Neural cell (in vitro differentiated cells): ENCODE measurements at regions not wholly inside any gene's neighbourhood (a gene's known extent, or its start where the extent isn't known, plus 50 kb on each side); places are given as distances from the start of the nearest gene placed in this dataset.

Experiments used
- H2AFZ ChIP-seq: fragments of 200-600, 300-800 bp; sonication (generic), shearing (Covaris generic); 2 replicates; pipeline ENCODE4 v1.6.0; 2014; ENCODE audit warnings: low read depth, mild to moderate bottlenecking, antibody characterized with exemption, low read length, moderate library complexity
- H3F3A ChIP-seq: fragments of 200-600 bp; shearing (Covaris generic); 2 replicates; pipeline ENCODE4 v1.6.1; 2016; ENCODE audit warnings: mild to moderate bottlenecking, moderate library complexity, mixed read lengths, antibody characterized with exemption, low read length; ENCODE audit not compliant: insufficient read depth, poor library complexity, severe bottlenecking
- H3K27ac ChIP-seq: fragments of 200-600, 300-800 bp; sonication (generic), shearing (Covaris generic); 2 replicates; pipeline ENCODE4 v1.5.1; 2014; ENCODE audit warnings: mild to moderate bottlenecking, low read length, moderate library complexity
- H3K27me3 ChIP-seq: fragments of 300-800, 200-600 bp; sonication (generic), shearing (Covaris generic); 2 replicates; pipeline ENCODE4 v1.6.0; 2014; ENCODE audit warnings: mild to moderate bottlenecking, low read depth, low read length, moderate library complexity; ENCODE audit not compliant: insufficient read depth
- H3K36me3 ChIP-seq: fragments of 300-800, 200-600 bp; sonication (generic), shearing (Covaris generic); 2 replicates; pipeline ENCODE4 v1.5.1; 2014; ENCODE audit warnings: mild to moderate bottlenecking, antibody characterized with exemption, low read length, moderate library complexity; ENCODE audit not compliant: insufficient read depth
- H3K4me2 ChIP-seq: fragments of 300-800, 200-600 bp; sonication (generic), shearing (Covaris generic); 2 replicates; pipeline ENCODE4 v1.6.0; 2014; ENCODE audit warnings: mild to moderate bottlenecking, low read length
- H3K4me3 ChIP-seq: fragments of 300-800, 200-600 bp; sonication (generic), shearing (Covaris generic); 2 replicates; pipeline ENCODE4 v1.5.1; 2014; ENCODE audit warnings: mild to moderate bottlenecking, low read length, moderate library complexity
- H3K79me2 ChIP-seq: fragments of 200-600 bp; shearing (Covaris generic); replicated peaks from 2 replicates; pipeline ENCODE4 v1.6.0; 2014; ENCODE audit warnings: mild to moderate bottlenecking, low read length, moderate library complexity; ENCODE audit not compliant: insufficient read depth
- H3K9ac ChIP-seq: fragments of 300-800, 200-600 bp; sonication (generic), shearing (Covaris generic); 2 replicates; pipeline ENCODE4 v1.6.1; 2016; ENCODE audit warnings: mild to moderate bottlenecking, low read length, mixed read lengths
- H3K9me2 ChIP-seq: fragments of 200-600 bp; shearing (Covaris generic); 2 replicates; pipeline ENCODE4 v1.6.1; 2016; ENCODE audit warnings: mild to moderate bottlenecking, low read length, mixed read lengths; ENCODE audit not compliant: insufficient read depth
- H3K9me3 ChIP-seq: fragments of 200-600, 300-800 bp; sonication (generic), shearing (Covaris generic); 2 replicates; pipeline ENCODE4 v1.6.1; 2016; ENCODE audit warnings: mild to moderate bottlenecking, mixed run types, low read length, moderate library complexity, mixed read lengths
- H4K20me1 ChIP-seq: fragments of 200-600 bp; shearing (Covaris generic); 2 replicates; pipeline ENCODE4 v1.6.1; 2016; ENCODE audit warnings: mild to moderate bottlenecking, mixed run types; ENCODE audit not compliant: insufficient read depth
- CTCF ChIP-seq: fragments of 450-650 bp; IDR thresholded peaks from 2 replicates; pipeline ENCODE4 v1.5.1; 2014; ENCODE audit warnings: antibody characterized with exemption, mild to moderate bottlenecking, moderate library complexity; ENCODE audit not compliant: poor library complexity, severe bottlenecking
- EP300 ChIP-seq: fragments of 450-650 bp; conservative IDR thresholded peaks from 2 replicates; pipeline ENCODE4 v1.6.1; 2014; ENCODE audit warnings: antibody characterized with exemption, mild to moderate bottlenecking, moderate library complexity; ENCODE audit not compliant: poor library complexity, severe bottlenecking
- EZH2 ChIP-seq: fragments of 200-600, 300-800 bp; shearing (Covaris generic), sonication (generic); IDR thresholded peaks from 2 replicates; pipeline ENCODE4 v1.6.1; 2014; ENCODE audit warnings: antibody characterized with exemption, low read length, borderline replicate concordance, mild to moderate bottlenecking; ENCODE audit not compliant: insufficient read depth, poor library complexity, severe bottlenecking
- MXI1 ChIP-seq: fragments of 450-650 bp; conservative IDR thresholded peaks from 2 replicates; pipeline ENCODE4 v1.6.1; 2014; ENCODE audit warnings: antibody characterized with exemption, mild to moderate bottlenecking; ENCODE audit not compliant: poor library complexity, severe bottlenecking
- POLR2AphosphoS5 ChIP-seq: IDR thresholded peaks from 2 replicates; pipeline ENCODE4 v1.6.1; 2012
- RAD21 ChIP-seq: fragments of 450-650 bp; conservative IDR thresholded peaks from 2 replicates; pipeline ENCODE4 v1.6.1; 2014; ENCODE audit warnings: antibody characterized with exemption, mild to moderate bottlenecking, moderate library complexity
- REST ChIP-seq: IDR thresholded peaks from 2 replicates; pipeline ENCODE4 v1.6.1; 2012; ENCODE audit warnings: borderline replicate concordance
- SMC3 ChIP-seq: fragments of 450-650 bp; conservative IDR thresholded peaks from 2 replicates; pipeline ENCODE4 v1.6.1; 2014; ENCODE audit warnings: antibody characterized with exemption, mild to moderate bottlenecking, moderate library complexity; ENCODE audit not compliant: poor library complexity
- TAF1 ChIP-seq: IDR thresholded peaks from 2 replicates; pipeline ENCODE4 v1.6.1; 2012; ENCODE audit warnings: low read depth

DNA sequence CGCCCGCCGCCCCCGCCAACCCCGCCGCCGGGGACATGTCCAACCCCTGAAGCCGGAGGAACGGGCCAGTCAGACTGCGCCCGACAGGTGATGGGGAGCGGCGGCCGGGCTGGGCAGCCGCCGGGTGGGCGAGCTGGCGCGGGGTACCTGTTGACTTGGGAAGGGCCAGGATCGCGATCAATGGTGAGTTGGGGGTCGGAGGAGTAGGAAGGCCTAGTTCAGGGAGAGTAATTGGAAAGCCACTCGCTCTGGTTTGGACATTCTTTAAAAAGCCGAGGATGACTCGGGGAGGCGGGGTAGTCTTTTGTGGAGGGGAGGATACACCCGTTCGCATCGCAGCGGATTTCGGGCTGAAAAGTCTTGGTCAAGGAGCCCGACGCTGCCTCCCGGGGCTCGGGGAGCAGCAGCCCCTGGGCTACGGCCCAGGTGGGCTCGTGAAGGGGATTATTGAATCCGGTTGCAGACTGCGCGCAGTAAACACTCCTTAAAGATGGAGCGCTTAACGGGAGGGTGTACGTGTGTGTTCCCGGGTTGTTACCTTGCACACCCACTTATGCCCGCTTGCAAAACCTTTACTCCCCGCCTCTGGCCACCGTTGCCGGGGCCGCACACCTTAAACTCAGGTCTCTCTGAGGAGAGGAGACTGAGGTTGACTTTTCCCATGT lies 123.8 kb downstream of the GOSR1 start:
- H3K4me2 ChIP-seq: no peak overlapping the region
- H3K9me2 ChIP-seq: no peaks in the 10 kb centered on the region
- H2AFZ ChIP-seq: peak overlapping the region; percentile 56
- H3K27me3 ChIP-seq: no peaks in the 10 kb centered on the region
- H3K4me3 ChIP-seq: peak overlapping the region; percentile 92
- H3K79me2 ChIP-seq: peaks cover 31% of the 10 kb centered on the region
- H4K20me1 ChIP-seq: no peaks in the 10 kb centered on the region
- H3K36me3 ChIP-seq: no peaks in the 10 kb centered on the region
- peak overlapping the region; percentile 79 for H3K9ac ChIP-seq
- H3K27ac ChIP-seq: peak overlapping the region; percentile 74
- no peaks in the 10 kb centered on the region for H3K9me3 ChIP-seq
- TF ChIP-seq RAD21: peak; percentile 10
- no peak for TF ChIP-seq EZH2
- TF ChIP-seq MXI1: peak; percentile 47
- no peaks in the 10 kb centered on the region for H3F3A ChIP-seq

- Histone ChIP-seq H3K4me2 (peak overlapping the region; percentile 49), H2AFZ (peak overlapping the region; percentile 90), H3K79me2 (peaks cover 24% of the 10 kb centered on the region), H3K27me3 (no peaks in the 10 kb centered on the region), H3K36me3 (no peaks in the 10 kb centered on the region), H4K20me1 (no peaks in the 10 kb centered on the region), H3K9me2 (no peaks in the 10 kb centered on the region), H3F3A (no peaks in the 10 kb centered on the region), H3K27ac (peak overlapping the region; percentile 74), H3K4me3 (peak overlapping the region; percentile 92), H3K9ac (peak overlapping the region; percentile 79), H3K9me3 (no peaks in the 10 kb centered on the region)
- TF ChIP-seq CTCF (peak; percentile 80), REST (peak; percentile 31), RAD21 (peak; percentile 45), MXI1 (peak; percentile 62), SMC3 (peak; percentile 58), TAF1 (no peak), EZH2 (no peak), POLR2AphosphoS5 (peak; percentile 43), EP300 (peak; percentile 26)
Observed at GRCh38 chr17:30600060-30600829, 123.0 kb downstream of the GOSR1 start.
